ENCODE measurements at regions not wholly inside any gene's neighbourhood (a gene's known extent, or its start where the extent isn't known, plus 50 kb on each side); places are given as distances from the start of the nearest gene placed in this dataset.

DNA sequence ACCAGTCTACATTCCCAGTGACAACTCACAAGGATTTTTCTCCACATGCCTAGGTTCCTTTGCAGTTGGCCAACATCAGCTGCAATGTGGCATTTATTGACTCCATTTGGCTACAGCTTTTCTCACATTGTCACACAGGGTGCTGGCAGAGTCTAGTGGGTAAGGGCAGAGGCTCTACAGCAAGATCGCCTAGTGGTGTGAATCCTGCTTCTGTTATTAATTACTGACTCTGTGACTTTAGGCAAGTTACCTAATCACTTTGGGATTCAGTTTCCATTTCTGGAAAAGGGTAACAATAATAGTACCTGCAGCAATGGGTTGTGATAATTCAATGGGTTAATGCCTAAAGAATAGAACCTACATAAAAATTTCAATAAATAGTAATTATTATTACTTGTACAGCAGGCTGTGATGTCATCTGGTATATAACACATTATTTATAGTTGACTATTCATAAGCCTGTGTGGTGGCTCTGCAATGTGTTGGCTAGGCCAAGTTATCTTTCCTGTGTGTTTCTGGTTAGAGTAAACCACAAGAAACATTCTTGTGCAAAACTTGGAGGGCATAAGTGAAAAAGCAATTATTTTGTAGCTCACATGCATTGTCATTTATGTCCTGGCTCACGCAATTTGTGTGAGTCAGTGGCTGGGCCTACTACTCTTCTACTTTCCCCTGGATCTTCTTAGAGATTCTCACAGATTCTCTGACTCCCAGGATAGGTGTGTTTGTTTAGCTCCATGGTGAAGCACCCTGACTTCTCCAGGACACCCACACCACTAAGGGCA is 59.5 kb downstream of the PTGS2 start:
- DNase-seq (ENCODE audit: low read depth): peak; percentile 92

DNA sequence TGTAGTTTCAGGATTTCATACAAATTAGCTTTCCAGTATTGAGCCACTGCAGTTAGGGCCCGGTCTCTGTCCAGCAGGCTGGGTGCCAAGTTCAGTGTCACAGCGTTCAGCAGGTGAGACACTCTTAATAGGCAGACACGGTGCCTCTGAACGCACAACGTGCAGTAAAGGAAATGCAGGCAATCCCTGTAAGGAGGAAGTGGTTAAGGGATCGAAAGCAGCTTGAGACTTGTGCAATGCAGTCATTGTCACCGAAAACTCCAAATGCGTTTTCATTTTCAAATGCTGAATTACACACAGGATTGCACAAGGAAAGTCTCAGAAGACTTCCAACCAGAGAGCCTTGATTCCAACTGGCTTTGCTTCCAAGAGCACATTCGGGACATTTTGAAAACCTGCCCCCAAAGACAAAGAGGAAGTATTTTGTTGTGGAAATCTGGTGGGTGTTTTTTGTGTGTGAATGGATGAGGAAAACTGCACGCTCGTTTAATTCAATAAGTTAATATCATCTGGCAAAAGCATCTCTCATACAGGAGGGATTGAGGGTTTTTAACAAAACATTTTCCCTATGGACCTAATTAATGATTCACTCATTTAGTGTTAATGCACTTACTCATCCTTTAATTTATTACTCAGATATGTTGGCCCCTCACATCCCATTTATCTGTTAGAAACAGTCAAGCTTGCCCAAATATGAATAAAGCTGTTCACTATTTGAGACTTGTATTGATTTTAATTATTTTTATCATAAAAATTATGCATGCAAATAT is 61.6 kb downstream of the PTGS2 start:
- peak; percentile 44 for DNase-seq (ENCODE audit: low read depth)

DNA sequence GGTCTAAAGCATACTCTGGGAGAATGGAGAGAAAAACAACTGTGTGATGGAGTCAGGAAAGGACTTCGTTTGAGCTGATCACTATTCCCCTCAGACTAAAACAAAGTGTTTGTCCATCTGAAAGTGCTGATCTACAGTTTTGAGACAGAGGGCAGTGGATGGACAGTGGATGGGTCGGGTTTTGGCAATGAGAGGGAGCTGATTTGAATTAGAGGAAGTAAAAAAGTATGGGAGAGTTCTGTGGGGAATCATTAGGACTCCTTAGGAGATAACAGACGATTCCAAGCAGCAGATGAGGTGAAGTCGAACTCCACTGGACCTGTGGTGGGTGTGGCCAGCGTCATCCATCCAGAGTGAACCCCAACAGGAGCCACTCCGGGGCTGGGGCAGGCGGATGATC is 62.3 kb downstream of the PTGS2 start:
- no peak for DNase-seq (ENCODE audit: low read depth)

DNA sequence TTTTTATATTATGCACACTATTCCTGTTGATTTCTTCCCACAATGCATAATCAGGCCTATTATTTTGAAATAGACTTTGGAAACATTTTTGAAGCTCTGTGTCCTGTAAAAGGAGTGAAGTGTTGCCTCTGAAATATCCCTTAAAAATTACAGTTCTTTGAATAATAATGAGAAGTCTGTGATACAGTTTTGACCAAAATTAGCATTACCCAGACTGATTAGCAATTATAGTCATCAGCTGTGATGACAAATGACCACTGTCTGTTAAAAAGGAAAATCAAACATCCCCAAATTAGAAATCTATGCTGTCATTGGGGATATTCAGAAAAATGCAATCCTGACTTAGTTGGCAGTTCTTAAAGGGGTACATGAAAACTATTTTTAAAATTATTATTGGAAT is 63.7 kb downstream of the PTGS2 start:
- DNase-seq (ENCODE audit: low read depth): no peak

DNA sequence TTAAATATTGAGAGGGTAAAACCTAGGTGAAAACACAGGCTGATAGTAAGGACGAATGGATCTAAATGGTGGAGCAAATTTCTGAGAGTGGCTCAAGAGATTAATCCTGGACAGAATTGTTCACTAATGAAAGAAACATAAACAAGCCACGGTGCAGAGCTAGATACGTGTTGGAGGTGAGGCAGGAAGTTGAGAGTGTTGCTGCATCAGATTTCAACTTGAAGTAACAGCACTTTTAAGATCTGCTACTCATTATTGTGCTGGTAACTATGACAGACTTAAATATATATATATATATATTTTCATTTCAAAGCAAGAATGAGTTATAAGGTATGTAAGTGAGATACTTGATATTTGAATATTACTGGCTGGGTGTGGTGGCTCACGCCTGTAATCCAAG is 64.9 kb downstream of the PTGS2 start:
- DNase-seq (ENCODE audit: low read depth): no peak

DNA sequence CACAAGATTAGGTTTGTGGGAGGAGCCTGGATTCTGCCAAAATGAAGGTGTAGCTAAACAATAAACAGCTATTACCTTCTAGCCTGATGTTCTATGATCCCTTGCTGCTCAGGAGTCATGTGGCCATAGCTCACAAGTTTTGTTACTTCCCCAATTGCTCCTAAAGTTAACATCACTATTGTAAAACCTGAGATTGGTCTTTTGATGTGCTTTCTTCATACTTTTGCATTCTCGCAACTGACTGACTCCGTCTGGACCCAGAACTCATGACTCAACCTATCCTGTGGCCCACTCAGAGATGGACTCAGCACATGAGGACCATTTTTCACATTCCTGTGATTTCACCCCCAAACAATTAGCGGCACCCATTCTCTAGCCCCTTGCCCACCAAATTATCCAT is 69.1 kb downstream of the PTGS2 start:
- DNase-seq (ENCODE audit: low read depth): no peak

DNA sequence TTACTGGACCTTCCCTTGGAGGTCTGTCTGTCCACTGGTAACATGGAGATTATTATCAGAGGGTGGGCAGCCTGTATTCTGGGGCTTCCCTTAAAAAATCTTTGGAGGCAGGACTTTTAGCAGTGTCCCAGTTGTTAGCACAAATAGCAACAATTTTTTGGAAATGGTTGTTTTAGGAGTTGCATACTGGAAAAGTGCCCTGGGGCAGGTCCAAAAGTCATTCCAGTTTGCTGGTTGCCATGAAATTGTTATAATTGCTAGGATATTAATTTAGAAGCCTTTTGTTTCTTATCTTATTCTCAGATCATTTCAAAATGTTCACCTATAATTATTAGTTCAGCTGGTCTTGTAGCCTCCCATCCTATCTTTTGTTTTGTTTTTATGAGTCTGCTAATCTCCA is 71.0 kb downstream of the PTGS2 start:
- no peak for DNase-seq (ENCODE audit: low read depth)

DNA sequence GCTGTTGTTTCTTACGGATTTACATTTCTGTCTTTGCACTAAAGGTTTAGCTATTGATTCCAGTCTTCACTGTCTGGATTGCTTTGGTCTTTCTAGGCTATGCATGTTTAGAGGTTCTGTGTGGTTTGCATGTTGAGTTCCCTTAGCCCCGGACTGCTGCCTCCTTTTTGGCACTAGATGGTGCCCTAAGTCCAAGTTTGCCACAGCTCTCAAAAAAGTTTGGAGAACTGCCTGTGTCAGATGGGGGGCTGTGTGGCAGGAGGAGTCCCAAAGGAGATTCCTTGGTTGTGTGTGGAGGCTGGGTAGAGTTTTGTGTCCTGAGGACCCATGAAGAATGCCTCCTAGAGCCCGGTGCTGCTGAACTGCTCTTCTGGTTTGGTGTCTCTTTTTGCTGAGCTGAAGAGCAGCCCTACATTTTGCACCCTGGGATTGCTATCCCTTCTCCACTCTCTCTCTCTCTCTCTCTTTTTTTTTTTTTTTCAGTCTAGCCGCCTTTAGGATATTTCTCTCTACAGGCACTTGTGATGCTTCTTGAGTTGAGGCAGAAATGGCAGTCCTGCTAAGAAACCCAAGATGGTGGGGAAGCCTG is 74.4 kb downstream of the PTGS2 start:
- DNase-seq (ENCODE audit: low read depth): peak; percentile 73

DNA sequence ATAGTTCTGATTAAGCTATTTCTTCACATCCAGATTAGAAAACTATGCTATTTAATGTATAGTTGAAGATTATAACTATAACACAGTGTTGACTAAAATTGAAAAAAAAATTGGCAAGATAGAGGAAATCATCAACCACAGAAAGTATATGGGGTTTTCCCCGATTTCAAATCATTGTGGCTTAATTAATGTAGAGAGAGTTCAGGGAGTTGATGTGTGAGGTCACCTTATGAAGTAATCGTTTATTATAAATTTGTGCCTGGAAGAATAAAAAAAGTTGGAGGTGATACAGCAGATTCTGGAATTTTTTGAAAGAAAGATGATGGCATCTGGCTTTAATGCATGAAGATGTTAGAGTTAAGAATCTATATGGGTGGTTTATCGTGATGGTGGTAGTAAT is 84.3 kb downstream of the PTGS2 start:
- no peak for DNase-seq (ENCODE audit: low read depth)

DNA sequence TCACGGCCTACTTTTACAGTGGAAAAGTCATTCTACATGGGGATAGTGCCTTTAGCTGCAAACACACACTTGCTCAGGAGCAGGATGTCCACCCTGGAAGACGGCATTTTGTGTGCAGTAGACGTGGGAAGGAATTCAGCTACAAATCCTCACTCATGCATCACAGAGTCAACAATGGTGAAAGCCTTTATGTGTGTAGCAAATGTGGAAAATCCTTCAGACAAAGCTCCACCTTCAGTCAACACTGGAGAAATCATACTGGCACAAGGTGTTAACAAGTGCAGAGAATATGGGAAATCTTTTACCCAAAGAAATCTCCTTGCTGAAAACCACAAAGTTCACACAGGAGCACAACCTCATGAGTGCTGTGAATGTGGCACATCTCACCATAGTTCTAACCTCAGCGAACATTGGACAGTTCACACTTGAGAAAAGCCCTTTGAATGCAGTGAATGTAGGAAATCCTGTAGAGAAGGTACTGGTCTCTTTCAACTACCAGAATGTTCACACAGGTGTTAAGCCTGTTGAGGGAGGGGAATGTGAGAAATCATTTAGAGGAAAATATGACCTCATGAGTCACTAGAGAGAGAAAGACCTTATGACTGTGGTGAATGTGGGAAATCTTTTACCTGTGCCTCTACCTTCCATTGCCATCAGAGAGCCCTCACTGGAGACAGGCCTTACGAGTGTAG is 101.8 kb downstream of the PTGS2 start:
- no peak for DNase-seq (ENCODE audit: low read depth)

DNA sequence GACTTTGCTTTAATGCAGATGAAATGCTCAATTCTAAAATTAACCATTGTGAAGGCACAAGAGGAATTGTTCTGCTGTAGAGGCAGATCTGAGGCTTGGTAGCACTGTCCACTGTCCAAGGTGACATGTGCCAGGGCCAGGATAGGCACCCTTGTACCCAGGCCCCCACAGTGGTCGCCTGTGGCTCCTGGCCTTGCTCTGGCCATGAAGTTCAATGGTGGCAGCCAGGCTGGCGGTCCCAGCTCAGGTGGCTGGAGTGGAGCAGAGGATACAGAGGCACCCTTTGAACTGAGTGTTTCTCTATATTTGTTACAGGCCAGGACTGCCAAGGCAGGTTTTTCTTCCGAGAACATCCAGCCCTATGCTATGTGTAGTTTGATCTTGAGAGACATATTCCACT is 102.6 kb downstream of the PTGS2 start:
- DNase-seq (ENCODE audit: low read depth): no peak

DNA sequence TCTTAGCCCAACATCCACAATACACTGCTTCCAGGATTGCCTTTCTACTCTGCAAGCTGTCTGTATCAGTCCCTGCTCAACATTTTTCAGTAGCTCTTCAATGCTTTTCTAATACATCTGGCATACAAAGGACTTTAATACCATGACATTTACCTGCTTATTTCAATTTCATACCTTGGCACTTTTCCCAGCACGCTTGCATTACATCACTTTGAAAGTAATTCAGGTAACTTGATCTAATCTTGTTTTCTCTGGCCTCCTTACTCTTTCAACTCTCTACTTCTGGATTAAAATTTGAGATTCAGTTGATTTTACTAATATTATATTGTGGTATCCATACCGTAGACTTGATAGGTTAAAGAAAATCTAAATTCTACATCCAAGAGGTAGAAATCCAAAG is 103.0 kb downstream of the PTGS2 start:
- DNase-seq (ENCODE audit: low read depth): no peak

DNA sequence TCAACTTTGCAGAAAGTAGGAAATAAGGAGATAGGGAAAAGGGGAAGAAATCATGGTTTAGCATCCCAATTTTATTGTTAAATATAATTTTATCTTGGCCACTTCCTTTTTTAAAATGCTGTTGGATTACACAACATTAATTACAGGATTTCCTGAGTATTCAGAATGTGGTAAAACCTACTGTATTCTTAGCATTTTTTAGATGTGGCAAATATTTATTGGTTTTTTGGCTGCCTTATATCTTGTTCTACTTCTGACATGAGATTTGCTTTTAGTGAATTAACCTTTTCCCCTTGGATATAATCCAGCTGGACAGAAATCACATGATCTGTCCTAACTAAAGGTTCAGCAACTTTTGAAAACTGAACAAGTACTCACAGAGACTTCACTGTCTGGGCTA is 104.9 kb downstream of the PTGS2 start:
- DNase-seq (ENCODE audit: low read depth): peak; percentile 90

DNA sequence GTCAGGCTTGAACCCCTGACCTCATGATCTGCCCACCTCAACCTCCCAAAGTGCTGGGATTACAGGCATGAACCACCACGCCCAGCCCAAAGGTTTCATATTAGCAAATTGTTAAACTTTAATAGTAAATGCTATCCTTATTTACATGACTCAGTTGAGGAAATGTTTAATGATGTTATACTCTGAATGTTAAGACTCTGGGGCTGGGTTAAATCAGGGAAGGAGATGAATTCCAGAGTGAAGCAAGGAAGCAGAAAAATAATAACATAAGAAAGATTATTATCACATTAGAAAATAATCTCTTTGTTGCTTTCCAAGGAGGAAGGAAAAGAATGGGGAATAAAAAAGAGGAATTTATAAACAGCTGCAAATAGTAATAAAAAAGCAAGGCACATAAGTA is 105.3 kb downstream of the PTGS2 start:
- DNase-seq (ENCODE audit: low read depth): no peak

DNA sequence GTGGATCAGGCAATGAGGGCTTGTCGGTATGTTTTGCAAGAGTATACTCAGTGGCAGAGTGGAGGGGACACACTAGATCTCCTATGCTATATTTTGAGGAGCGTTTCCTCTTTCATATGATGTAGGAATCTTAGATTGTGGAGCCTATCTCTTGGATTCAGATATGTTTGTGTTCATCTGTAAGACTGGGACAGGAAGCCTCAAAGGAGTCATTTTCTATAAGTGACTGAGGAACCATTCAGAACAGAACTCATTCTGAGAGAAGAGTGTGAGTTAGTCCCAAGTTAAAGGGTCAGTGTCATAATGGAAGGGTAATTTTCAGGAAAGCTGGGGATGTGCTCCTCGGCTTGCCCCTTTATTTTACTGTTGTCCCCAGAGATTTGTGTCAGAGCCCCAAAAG is 107.7 kb downstream of the PTGS2 start:
- DNase-seq (ENCODE audit: low read depth): no peak

DNA sequence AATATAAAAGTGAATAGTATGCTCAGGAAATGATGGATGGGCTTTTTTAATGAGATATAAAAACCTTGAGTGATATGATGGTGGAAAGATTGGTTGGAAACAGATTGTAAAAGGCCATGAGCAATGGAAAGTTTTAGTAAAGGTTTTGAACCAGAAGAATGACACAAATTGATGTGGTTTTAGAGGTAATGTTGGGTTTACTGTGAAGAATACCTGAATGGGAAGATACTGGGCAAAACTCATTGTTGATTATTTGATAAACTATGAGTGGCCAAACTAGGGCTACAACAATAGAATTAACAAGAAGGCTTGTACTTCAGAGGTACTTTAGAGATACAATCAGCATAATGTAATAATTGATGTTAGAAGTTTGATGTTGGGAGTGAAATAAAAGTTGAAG is 108.5 kb downstream of the PTGS2 start:
- DNase-seq (ENCODE audit: low read depth): no peak

DNA sequence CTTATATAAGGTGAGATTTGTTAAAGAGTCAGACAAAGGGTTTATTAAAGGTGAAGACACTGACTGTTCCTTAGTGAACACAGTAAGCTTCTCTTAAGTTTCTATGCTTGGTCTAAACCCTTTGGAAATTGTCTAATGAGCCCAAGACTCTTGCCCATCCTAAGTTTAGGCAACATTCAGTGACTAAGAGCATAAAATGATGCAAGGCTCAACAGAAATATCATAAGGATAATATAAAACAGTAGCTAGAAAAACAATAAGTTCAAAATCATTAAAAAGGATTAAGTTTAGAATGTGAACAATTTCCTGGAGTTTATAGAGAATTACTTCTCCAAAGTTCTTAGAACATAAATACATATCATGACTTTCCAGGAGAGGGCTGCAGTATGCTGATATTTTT is 108.9 kb upstream of the PDC start:
- DNase-seq (ENCODE audit: low read depth): peak; percentile 48

DNA sequence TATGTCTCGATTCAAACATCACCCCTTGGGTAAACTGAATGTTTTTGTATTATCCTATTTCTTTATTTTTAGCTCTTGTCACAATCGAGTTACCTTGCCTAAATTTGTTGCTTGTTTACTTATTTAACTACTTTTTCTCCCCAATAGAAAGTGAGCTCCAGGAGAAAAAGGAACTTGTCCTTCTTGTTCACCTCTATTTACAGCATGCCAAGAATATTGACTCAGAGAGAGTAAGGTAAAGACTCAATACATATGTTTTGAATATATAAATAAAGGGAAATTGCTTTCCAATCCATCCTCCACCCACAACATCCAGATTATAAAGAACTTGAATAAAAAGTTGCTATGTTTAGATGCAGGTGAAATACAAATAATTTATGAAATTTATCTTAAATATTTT is 107.3 kb upstream of the PDC start:
- DNase-seq (ENCODE audit: low read depth): no peak

DNA sequence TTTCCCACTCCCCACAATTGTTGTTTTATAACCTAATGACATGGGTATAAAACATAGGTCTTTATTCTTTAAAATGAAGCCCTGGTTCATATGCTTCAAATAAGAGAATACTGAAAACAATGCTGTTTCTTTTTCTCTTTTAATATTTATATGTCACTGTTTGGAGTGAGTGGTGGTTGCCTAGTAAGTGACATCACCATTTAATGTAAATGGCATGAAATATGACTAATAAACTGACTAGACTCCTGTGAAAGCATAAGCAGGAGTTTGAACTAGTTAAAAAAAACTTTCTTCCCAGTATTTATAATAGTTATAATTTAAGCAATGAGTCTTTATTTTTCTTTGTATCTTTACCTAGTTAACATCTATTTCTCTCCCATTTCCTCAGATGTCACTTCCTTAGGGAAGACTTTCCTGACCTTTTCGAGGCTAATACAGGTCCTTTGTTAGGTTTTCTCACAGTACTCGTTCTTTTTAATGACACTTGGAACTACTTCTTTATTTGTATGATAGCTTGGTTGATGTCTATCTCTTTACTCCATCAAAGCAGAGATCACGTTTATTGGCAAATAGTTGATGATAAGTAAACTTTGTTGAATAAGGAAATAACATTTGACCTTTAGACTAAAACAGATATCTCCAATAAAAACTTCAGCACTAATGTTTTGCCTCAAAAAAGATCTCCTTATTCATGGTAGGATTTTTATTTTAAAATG is 105.4 kb upstream of the PDC start:
- DNase-seq (ENCODE audit: low read depth): peak; percentile 64

DNA sequence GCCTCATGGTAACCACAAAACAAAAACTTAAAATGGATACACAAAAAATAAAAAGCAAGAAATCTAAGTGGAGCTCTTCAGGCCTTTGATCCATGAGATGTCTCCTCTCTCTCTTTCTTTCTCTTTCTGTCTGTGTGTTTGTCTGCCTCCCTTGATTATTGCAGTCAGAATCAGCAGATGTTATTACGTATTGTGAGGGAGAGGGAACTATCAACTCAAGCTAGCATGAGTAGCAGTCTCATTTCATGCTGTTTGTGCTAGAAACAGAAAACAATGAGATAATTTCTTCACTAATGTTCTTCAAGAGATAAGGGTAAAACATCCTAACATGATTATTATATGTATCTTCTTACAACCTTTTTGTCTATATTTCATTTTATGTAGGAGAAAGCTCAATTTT is 103.7 kb upstream of the PDC start:
- no peak for DNase-seq (ENCODE audit: low read depth)

DNA sequence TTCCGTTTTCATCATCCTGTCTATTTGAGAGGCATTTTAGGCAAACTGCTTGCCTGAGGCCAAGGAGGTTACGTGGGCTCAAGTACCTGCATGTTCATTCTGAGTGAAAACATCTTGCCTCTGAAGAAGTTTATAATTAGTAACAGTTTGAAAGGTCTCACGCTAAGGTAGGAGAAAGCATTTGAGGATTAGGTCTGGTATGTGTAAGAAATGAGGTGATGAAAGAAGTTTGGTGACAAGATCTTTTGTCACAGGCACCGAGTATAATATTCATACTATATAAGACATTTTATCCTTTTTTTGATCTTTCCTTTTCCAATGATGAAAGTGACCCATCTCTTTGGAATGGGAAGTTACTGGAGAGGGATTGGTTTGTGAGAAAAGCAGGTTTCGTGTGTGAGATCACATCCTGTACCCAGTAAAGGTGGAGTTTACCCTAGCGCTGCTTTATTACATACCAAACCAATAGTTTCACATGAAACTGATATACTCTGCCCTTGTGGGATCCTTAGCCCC is 98.7 kb upstream of the PDC start:
- DNase-seq (ENCODE audit: low read depth): peak; percentile 76
